H1 (cell line): ENCODE measurements at regions not wholly inside any gene's neighbourhood (a gene's known extent, or its start where the extent isn't known, plus 50 kb on each side); places are given as distances from the start of the nearest gene placed in this dataset.
A peak's percentile ranks its signal among the peaks of the same experiment; 100 is the strongest.

Experiments used
- CTCF ChIA-PET: fragments of 300-600 bp; sonication (Branson Sonifier 250); formaldehyde crosslinking; loops from one replicate; lab custom pipeline; 2021; ENCODE audit not compliant: partially characterized antibody; lab: Charles Lee
- POLR2A ChIA-PET: fragments of 300-600 bp; sonication (Branson Sonifier 250); formaldehyde crosslinking; loops from one replicate; lab custom pipeline; 2021; ENCODE audit warnings: inconsistent platforms; ENCODE audit not compliant: partially characterized antibody; lab: Charles Lee
- DNase-seq, 2 experiments: peaks; one replicate each; pipeline versions ENCODE4 v3.0.0 to v3.0.0-alpha.2; 2010 to 2022; ENCODE audit warnings: low spot score in 2 of 2, low read depth in 1 of 2, mixed read lengths in 1 of 2
- FAIRE-seq: peaks from 2 replicates; lab custom pipeline; 2011; peaks lifted over from hg19 to GRCh38; lab: Jason Lieb, UNC
- H2AFZ ChIP-seq: 2 replicates; pipeline ENCODE4 v1.8.1; 2012; ENCODE audit warnings: low read length, inconsistent platforms
- H2AK5ac ChIP-seq: 2 replicates; pipeline ENCODE4 v1.6.1; 2013; ENCODE audit warnings: low read depth, low read length
- H2BK120ac ChIP-seq: replicated peaks from 2 replicates; pipeline ENCODE3; 2013; ENCODE audit warnings: low read depth, low read length, inconsistent platforms
- H2BK12ac ChIP-seq: 2 replicates; pipeline ENCODE4 v1.6.1; 2013; ENCODE audit warnings: low read depth, low read length
- H2BK15ac ChIP-seq: 2 replicates; pipeline ENCODE4 v1.6.1; 2013; ENCODE audit warnings: low read length
- H2BK20ac ChIP-seq: 2 replicates; pipeline ENCODE4 v1.6.1; 2013; ENCODE audit warnings: low read length
- H2BK5ac ChIP-seq: 2 replicates; pipeline ENCODE4 v1.6.1; 2013; ENCODE audit warnings: low read depth, low read length
- H3K14ac ChIP-seq: 2 replicates; pipeline ENCODE4 v1.6.1; 2013; ENCODE audit warnings: inconsistent platforms; ENCODE audit not compliant: insufficient read length
- H3K18ac ChIP-seq: 2 replicates; pipeline ENCODE4 v1.6.1; 2013; ENCODE audit warnings: low read length; ENCODE audit errors: extremely low read depth
- H3K23ac ChIP-seq: 2 replicates; pipeline ENCODE4 v1.6.1; 2013; ENCODE audit warnings: inconsistent platforms; ENCODE audit not compliant: insufficient read length
- H3K23me2 ChIP-seq: 2 replicates; pipeline ENCODE4 v1.6.1; 2013; ENCODE audit warnings: low read depth, low read length
- H3K27ac ChIP-seq: 2 replicates; pipeline ENCODE4 v1.6.1; 2011; ENCODE audit warnings: low read depth, low read length, inconsistent platforms
- H3K27me3 ChIP-seq, 4 experiments: replicated peaks in 1 of 4; 1 replicate in 1 of 4; 2 replicates in 3 of 4; pipeline versions ENCODE4 v1.6.1 to v1.8.1; 2011 to 2013; ENCODE audit warnings: low read length in 3 of 4, mild to moderate bottlenecking in 3 of 4, inconsistent platforms in 2 of 4, mixed read lengths in 2 of 4, moderate library complexity in 1 of 4; ENCODE audit not compliant: control insufficient read depth in 3 of 4, insufficient read depth in 3 of 4; ENCODE audit errors: extremely low read depth in 1 of 4
- H3K36me3 ChIP-seq, 4 experiments: 2 replicates each; pipeline versions ENCODE4 v1.6.1 to v1.8.1; 2011 to 2013; ENCODE audit warnings: mild to moderate bottlenecking in 4 of 4, low read length in 3 of 4, moderate library complexity in 2 of 4, control low read depth in 1 of 4, inconsistent platforms in 1 of 4; ENCODE audit not compliant: insufficient read depth in 4 of 4, control insufficient read depth in 2 of 4
- H3K4ac ChIP-seq: replicated peaks from 2 replicates; pipeline ENCODE3; 2013; ENCODE audit warnings: low read length, low read depth, mixed read lengths, inconsistent platforms; ENCODE audit not compliant: insufficient read length
- H3K4me1 ChIP-seq, 4 experiments: replicated peaks in 1 of 4; 1 replicate in 1 of 4; 2 replicates in 3 of 4; pipeline versions ENCODE4 v1.6.1 to v1.8.1; 2011 to 2013; ENCODE audit warnings: low read length in 3 of 4, inconsistent platforms in 2 of 4, mixed read lengths in 1 of 4; ENCODE audit not compliant: insufficient read depth in 4 of 4, control insufficient read depth in 3 of 4
- H3K4me2 ChIP-seq, 2 experiments: 2 replicates each; pipeline versions ENCODE4 v1.6.1 to v1.8.1; 2011 to 2013; ENCODE audit warnings: low read depth in 2 of 2, low read length in 2 of 2, control low read depth in 1 of 2, inconsistent platforms in 1 of 2, mild to moderate bottlenecking in 1 of 2; ENCODE audit not compliant: insufficient read depth in 1 of 2
- H3K4me3 ChIP-seq, 4 experiments: fragments of 200-600, 300-600 bp in 1 of 4; sonication (generic), shearing (Covaris generic), sonication (Bioruptor Twin) in 1 of 4; 2 replicates each; pipeline versions ENCODE4 v1.5.1 to v1.8.1; 2011 to 2016; ENCODE audit warnings: low read length in 4 of 4, low read depth in 3 of 4, control low read depth in 2 of 4, inconsistent platforms in 2 of 4, mild to moderate bottlenecking in 2 of 4, mixed read lengths in 1 of 4, moderate library complexity in 1 of 4; ENCODE audit not compliant: insufficient read depth in 2 of 4; ENCODE audit errors: extremely low read depth in 1 of 4
- H3K56ac ChIP-seq: replicated peaks from 2 replicates; pipeline ENCODE3; 2013; ENCODE audit warnings: low read depth, mild to moderate bottlenecking, mixed read lengths, low read length, inconsistent platforms; ENCODE audit not compliant: insufficient read length
- H3K79me1 ChIP-seq: 2 replicates; pipeline ENCODE4 v1.6.1; 2013; ENCODE audit warnings: low read depth, low read length, control low read depth
- H3K79me2 ChIP-seq, 2 experiments: 2 replicates each; pipeline versions ENCODE4 v1.6.1 to v1.8.1; 2012 to 2013; ENCODE audit warnings: low read length in 2 of 2, mild to moderate bottlenecking in 2 of 2, inconsistent platforms in 1 of 2; ENCODE audit not compliant: insufficient read depth in 2 of 2, control insufficient read depth in 1 of 2
- H3K9ac ChIP-seq, 4 experiments: replicated peaks in 1 of 4; 1 replicate in 1 of 4; 2 replicates in 3 of 4; pipeline versions ENCODE4 v1.6.1 to v1.8.1; 2011 to 2013; ENCODE audit warnings: low read depth in 3 of 4, low read length in 3 of 4, control low read depth in 2 of 4, mild to moderate bottlenecking in 2 of 4, moderate library complexity in 2 of 4, inconsistent platforms in 1 of 4; ENCODE audit errors: extremely low read depth in 1 of 4
- H3K9me3 ChIP-seq, 2 experiments: 2 replicates each; pipeline versions ENCODE4 v1.6.1 to v1.8.1; 2012 to 2013; ENCODE audit warnings: mild to moderate bottlenecking in 2 of 2, moderate library complexity in 2 of 2, control low read depth in 1 of 2, inconsistent platforms in 1 of 2, low read depth in 1 of 2, low read length in 1 of 2, mixed read lengths in 1 of 2; ENCODE audit not compliant: insufficient read depth in 2 of 2
- H4K20me1 ChIP-seq, 2 experiments: replicated peaks in 1 of 2; 2 replicates each; pipeline versions ENCODE3 to v1.8.1; 2011 to 2013; ENCODE audit warnings: inconsistent platforms in 2 of 2, low read length in 2 of 2, mild to moderate bottlenecking in 1 of 2; ENCODE audit not compliant: insufficient read depth in 2 of 2, control insufficient read depth in 1 of 2
- H4K5ac ChIP-seq: 2 replicates; pipeline ENCODE4 v1.6.1; 2013; ENCODE audit warnings: low read length, low read depth, mixed read lengths, inconsistent platforms; ENCODE audit not compliant: insufficient read length
- H4K8ac ChIP-seq: 2 replicates; pipeline ENCODE4 v1.8.0; 2013; ENCODE audit warnings: mild to moderate bottlenecking, moderate library complexity, low read length, inconsistent platforms; ENCODE audit not compliant: insufficient read depth; ENCODE audit errors: extremely low read depth
- H4K91ac ChIP-seq: replicated peaks from 2 replicates; pipeline ENCODE3; 2013; ENCODE audit warnings: low read length, mixed read lengths, inconsistent platforms; ENCODE audit not compliant: insufficient read length
- ASH2L ChIP-seq: fragments of 200-600, 300-600 bp; sonication (generic); IDR thresholded peaks from one replicate; pipeline ENCODE4 v1.7.1; 2017; ENCODE audit warnings: low read length
- EGR1 ChIP-seq: IDR thresholded peaks from 2 replicates; pipeline ENCODE4 v1.6.1; 2011; ENCODE audit warnings: low read depth, low read length, borderline replicate concordance
- HDAC6 ChIP-seq: IDR thresholded peaks from one replicate; pipeline ENCODE4 v1.7.1; 2012; ENCODE audit warnings: low read depth, mild to moderate bottlenecking, inconsistent platforms, low read length, moderate library complexity
- RAD21 ChIP-seq, 2 experiments: IDR thresholded peaks in 1 of 2; conservative IDR thresholded peaks in 1 of 2; 2 replicates each; pipeline ENCODE4 v1.6.1; 2011; ENCODE audit warnings: low read depth in 2 of 2, low read length in 2 of 2, improper control_type of control experiment in 1 of 2, inconsistent platforms in 1 of 2, mild to moderate bottlenecking in 1 of 2, moderate library complexity in 1 of 2
- RFX5 ChIP-seq: IDR thresholded peaks from 2 replicates; pipeline ENCODE4 v1.6.1; 2011; ENCODE audit warnings: low read depth, low read length, improper control_type of control experiment, borderline replicate concordance
- RXRA ChIP-seq: IDR thresholded peaks from 2 replicates; pipeline ENCODE4 v1.6.1; 2011; ENCODE audit warnings: low read depth, mild to moderate bottlenecking, low read length, moderate library complexity; ENCODE audit not compliant: insufficient read depth
- SRF ChIP-seq: IDR thresholded peaks from 2 replicates; pipeline ENCODE4 v1.6.1; 2011; ENCODE audit warnings: mild to moderate bottlenecking, low read depth, low read length, moderate library complexity
- SUZ12 ChIP-seq: fragments of 200-600 bp; sonication (generic); IDR thresholded peaks from 2 replicates; pipeline ENCODE4 v1.6.1; 2012; ENCODE audit warnings: mild to moderate bottlenecking, inconsistent platforms, low read length, moderate library complexity, mixed read lengths
- TAF7 ChIP-seq: optimal IDR thresholded peaks from 2 replicates; pipeline ENCODE3; 2011; ENCODE audit warnings: low read depth, mild to moderate bottlenecking, inconsistent platforms, low read length, moderate library complexity, borderline replicate concordance
- whole genome bisulfite sequencing, 2 experiments: shearing (Covaris generic) in 1 of 2; methylation state at CpG; one replicate each; pipeline versions ENCODE4 v1.1.6 to v1.1.7; 2013 to 2015; ENCODE audit warnings: low lambda C conversion rate in 2 of 2, mixed read lengths in 2 of 2, inconsistent platforms in 1 of 2, low coverage in 1 of 2, missing lambda C conversion rate in 1 of 2; ENCODE audit not compliant: insufficient replicate concordance in 2 of 2, insufficient coverage in 1 of 2, insufficient read length in 1 of 2; ENCODE audit errors: extremely low coverage in 1 of 2, missing lambda C conversion rate in 1 of 2; 5-methylcytosine and 5-hydroxymethylcytosine counted together

DNA sequence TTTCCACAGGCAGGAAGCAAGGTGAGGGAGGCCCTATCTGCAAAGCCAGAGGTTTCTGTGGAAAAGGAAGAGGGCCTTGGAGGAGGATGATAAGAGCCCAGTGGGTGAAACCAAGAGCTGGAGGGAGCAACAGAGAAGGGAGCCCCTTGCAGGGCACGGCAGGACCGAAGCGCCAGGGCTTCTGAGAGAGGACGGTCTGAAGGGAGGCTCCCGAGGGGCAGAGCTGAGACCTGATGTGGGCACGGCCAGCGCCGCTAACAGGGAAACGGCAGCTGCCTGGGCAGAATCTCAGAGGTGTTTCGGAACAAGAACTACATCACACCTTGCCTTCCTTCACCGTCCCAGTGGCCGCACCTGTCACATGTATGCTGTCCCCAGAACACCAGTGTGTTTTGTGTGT lies 144.3 kb upstream of the ADARB2 start:
- no peak overlapping the region for H3K4me3 ChIP-seq
- 0 out of 2 replicates have a peak overlapping the region, but pooled peaks have one; percentile 29 for H2AFZ ChIP-seq
- H2BK20ac ChIP-seq, result no peak overlapping the region
- no peak overlapping the region for H2BK5ac ChIP-seq
- 94% methylated on average over 12 of the region's 12 CpGs; no CpG with 5 or more reads in 1 of the 2 experiments for WGBS, 2 experiments
- no peak overlapping the region for H3K56ac ChIP-seq
- no peaks in the 10 kb centered on the region for H3K23me2 ChIP-seq
- H2BK15ac ChIP-seq, result no peak overlapping the region
- H4K8ac ChIP-seq, result no peak overlapping the region
- H3K79me2 ChIP-seq, result no peaks in the 10 kb centered on the region
- no peaks in the 10 kb centered on the region for H3K36me3 ChIP-seq
- 0 out of 4 replicates have a peak, but pooled peaks cover 0 to 4% of the 10 kb centered on the region in 2 experiments for H3K9me3 ChIP-seq
- no peak overlapping the region for H3K4me2 ChIP-seq
- DNase-seq (no peak), FAIRE-seq (no peak)
- no peak overlapping the region for H4K91ac ChIP-seq
- H3K4me1 ChIP-seq, result no peaks in the 10 kb centered on the region
- H4K5ac ChIP-seq, result no peak overlapping the region
- H3K23ac ChIP-seq, result no peak overlapping the region
- no peak overlapping the region for H2BK120ac ChIP-seq
- H4K20me1 ChIP-seq, result no peaks in the 10 kb centered on the region
- H3K27ac ChIP-seq, result no peak overlapping the region
- no peak overlapping the region for H2AK5ac ChIP-seq
- no peak overlapping the region for H3K9ac ChIP-seq
- H3K27me3 ChIP-seq, result 0 out of 7 replicates have a peak, but pooled peaks cover 0 to 2% (median 0%) of the 10 kb centered on the region in 4 experiments
- H3K14ac ChIP-seq, result no peak overlapping the region
- no peaks in the 10 kb centered on the region for H3K79me1 ChIP-seq
- POLR2A ChIA-PET, result no interaction called here
- no peak overlapping the region for H3K4ac ChIP-seq
- CTCF ChIA-PET, result no interaction called here
- H2BK12ac ChIP-seq, result no peak overlapping the region
- TF ChIP-seq RFX5, result no peak
- no peak for TF ChIP-seq RAD21 (IDR thresholded peaks at IDR 0.05 in 1 of 2, conservative IDR thresholded peaks at IDR 0.05 in 1 of 2; ENCODE audit: low read depth in 2 of 2, low read length in 2 of 2)
- no peak for TF ChIP-seq TAF7
- no peak for TF ChIP-seq SRF
- no peak for TF ChIP-seq SUZ12
- TF ChIP-seq RXRA, result no peak
- TF ChIP-seq HDAC6, result no peak
- TF ChIP-seq EGR1, result no peak
- no peak for TF ChIP-seq ASH2L
- no peak overlapping the region for H3K18ac ChIP-seq
